SK-N-SH (cell line): ENCODE measurements at regions not wholly inside any gene's neighbourhood (a gene's known extent, or its start where the extent isn't known, plus 50 kb on each side); places are given as distances from the start of the nearest gene placed in this dataset.

Source experiments
- CTCF ChIA-PET: fragments of 300-600, 350-600 bp; formaldehyde crosslinking; extraction: SDS; loops from one replicate; lab custom pipeline; 2021; lab: Yijun Ruan, JAX
- POLR2A ChIA-PET: fragments of 350-600 bp; sonication (Branson Sonifier 250); formaldehyde crosslinking; extraction: SDS; loops from one replicate; lab custom pipeline; 2020; ENCODE audit warnings: antibody characterized with exemption, inconsistent platforms; lab: Yijun Ruan, JAX
- DNase-seq: peaks from one replicate; pipeline ENCODE4 v3.0.0; 2012
- H2AFZ ChIP-seq: fragments of 200-600 bp; sonication (generic); 2 replicates; pipeline ENCODE4 v1.8.1; 2016; ENCODE audit warnings: antibody characterized with exemption, mild to moderate bottlenecking, low read depth
- H3F3A ChIP-seq: fragments of 200-600 bp; sonication (generic); replicated peaks from 2 replicates; pipeline ENCODE3; 2016; ENCODE audit warnings: antibody characterized with exemption, mild to moderate bottlenecking; ENCODE audit not compliant: insufficient read depth
- H3K27ac ChIP-seq, 2 experiments: fragments of 200-500 bp in 1 of 2; fragments of 200-600 bp in 1 of 2; sonication (Bioruptor generic) in 1 of 2; sonication (generic), shearing (Covaris generic) in 1 of 2; 2 replicates each; pipeline versions ENCODE4 v1.5.1 to v1.6.1; 2014 to 2016; ENCODE audit warnings: low read depth in 2 of 2, inconsistent platforms in 1 of 2, low read length in 1 of 2, mild to moderate bottlenecking in 1 of 2, mixed read lengths in 1 of 2
- H3K27me3 ChIP-seq: fragments of 200-600 bp; sonication (generic), shearing (Covaris generic); 2 replicates; pipeline ENCODE4 v1.6.1; 2016; ENCODE audit warnings: mixed run types; ENCODE audit not compliant: insufficient read depth
- H3K36me3 ChIP-seq, 2 experiments: fragments of 200-500 bp in 1 of 2; fragments of 200-600 bp in 1 of 2; sonication (Bioruptor generic) in 1 of 2; sonication (generic) in 1 of 2; replicated peaks in 1 of 2; 2 replicates each; pipeline versions ENCODE3 to v1.5.1; 2014 to 2016; ENCODE audit warnings: low read length in 1 of 2, mild to moderate bottlenecking in 1 of 2; ENCODE audit not compliant: insufficient read depth in 2 of 2, control insufficient read depth in 1 of 2
- H3K4me1 ChIP-seq, 2 experiments: fragments of 200-500 bp in 1 of 2; fragments of 200-600 bp in 1 of 2; sonication (Bioruptor generic) in 1 of 2; sonication (generic), shearing (Covaris generic) in 1 of 2; 2 replicates each; pipeline versions ENCODE4 v1.5.1 to v1.6.1; 2014 to 2016; ENCODE audit warnings: low read depth in 1 of 2, low read length in 1 of 2, mixed run types in 1 of 2; ENCODE audit not compliant: insufficient read depth in 2 of 2, control insufficient read depth in 1 of 2
- H3K4me2 ChIP-seq: fragments of 200-600 bp; sonication (generic), shearing (Covaris generic); 2 replicates; pipeline ENCODE4 v1.6.1; 2017; ENCODE audit warnings: mixed run types
- H3K4me3 ChIP-seq, 2 experiments: fragments of 200-500 bp in 1 of 2; fragments of 200-600 bp in 1 of 2; sonication (Bioruptor generic) in 1 of 2; sonication (generic), shearing (Covaris generic) in 1 of 2; 2 replicates each; pipeline versions ENCODE4 v1.5.1 to v1.8.1; 2014 to 2016; ENCODE audit warnings: low read depth in 2 of 2, inconsistent platforms in 1 of 2, low read length in 1 of 2, mild to moderate bottlenecking in 1 of 2, mixed read lengths in 1 of 2, moderate library complexity in 1 of 2
- H3K79me2 ChIP-seq: fragments of 200-600 bp; sonication (generic); 2 replicates; pipeline ENCODE4 v1.8.1; 2017; ENCODE audit warnings: mild to moderate bottlenecking; ENCODE audit not compliant: insufficient read depth
- H3K9ac ChIP-seq: fragments of 200-600 bp; sonication (generic); 2 replicates; pipeline ENCODE4 v1.6.1; 2017; ENCODE audit warnings: mixed run types
- H3K9me2 ChIP-seq: fragments of 200-600 bp; sonication (generic); 2 replicates; pipeline ENCODE4 v1.6.1; 2017; ENCODE audit warnings: mixed run types
- H3K9me3 ChIP-seq: fragments of 200-600 bp; sonication (generic); 2 replicates; pipeline ENCODE4 v1.6.1; 2017; ENCODE audit warnings: mixed run types, mild to moderate bottlenecking, moderate library complexity
- H4K20me1 ChIP-seq: fragments of 200-600 bp; sonication (generic); 2 replicates; pipeline ENCODE4 v1.6.1; 2017; ENCODE audit warnings: mild to moderate bottlenecking, mixed run types; ENCODE audit not compliant: insufficient read depth
- CHD2 ChIP-seq: fragments of 150-350 bp; IDR thresholded peaks from 2 replicates; pipeline ENCODE4 v1.6.1; 2018; ENCODE audit warnings: low read length; ENCODE audit not compliant: partially characterized antibody
- CTCF ChIP-seq: fragments of 200-600 bp; sonication (generic); IDR thresholded peaks from 2 replicates; pipeline ENCODE4 v1.6.1; 2017; ENCODE audit warnings: antibody characterized with exemption, mild to moderate bottlenecking, moderate library complexity
- ELF1 ChIP-seq: IDR thresholded peaks from 2 replicates; pipeline ENCODE4 v1.4.0; 2012
- EP300 ChIP-seq, 2 experiments: IDR thresholded peaks; 2 replicates each; pipeline versions ENCODE4 v1.4.0 to v1.6.1; 2012; ENCODE audit warnings: borderline replicate concordance in 1 of 2, low read depth in 1 of 2, low read length in 1 of 2
- FOSL2 ChIP-seq: IDR thresholded peaks from 2 replicates; pipeline ENCODE4 v1.4.0; 2012; ENCODE audit warnings: low read depth, mild to moderate bottlenecking, moderate library complexity, borderline replicate concordance
- FOXM1 ChIP-seq: IDR thresholded peaks from 2 replicates; pipeline ENCODE4 v1.4.0; 2012; ENCODE audit warnings: low read depth, mild to moderate bottlenecking
- GABPA ChIP-seq: IDR thresholded peaks from 2 replicates; pipeline ENCODE4 v1.4.0; 2012; ENCODE audit warnings: low read depth, mild to moderate bottlenecking
- GATA2 ChIP-seq: sonication (generic); formaldehyde crosslinking; IDR thresholded peaks from 2 replicates; pipeline ENCODE4 v1.5.0; 2020; ENCODE audit warnings: mild to moderate bottlenecking, missing genetic modification reagents
- MAX ChIP-seq: IDR thresholded peaks from 2 replicates; pipeline ENCODE4 v1.4.0; 2012; ENCODE audit warnings: low read depth
- MEF2A ChIP-seq: IDR thresholded peaks from 2 replicates; pipeline ENCODE4 v1.4.0; 2012; ENCODE audit warnings: low read depth, borderline replicate concordance
- NRF1 ChIP-seq: IDR thresholded peaks from 2 replicates; pipeline ENCODE4 v1.6.1; 2012; ENCODE audit warnings: low read depth, mild to moderate bottlenecking, low read length
- PBX3 ChIP-seq: IDR thresholded peaks from 2 replicates; pipeline ENCODE4; 2012
- POLR2AphosphoS5 ChIP-seq: IDR thresholded peaks from 2 replicates; pipeline ENCODE4 v1.6.1; 2012; ENCODE audit warnings: low read depth, low read length
- RFX5 ChIP-seq: IDR thresholded peaks from 2 replicates; pipeline ENCODE4 v1.6.1; 2012; ENCODE audit warnings: mild to moderate bottlenecking, improper control_type of control experiment, low read length
- RXRA ChIP-seq: IDR thresholded peaks from 2 replicates; pipeline ENCODE4 v1.4.0; 2012; ENCODE audit warnings: low read depth, mild to moderate bottlenecking, borderline replicate concordance
- SIN3A ChIP-seq: IDR thresholded peaks from 2 replicates; pipeline ENCODE4 v1.6.1; 2012; ENCODE audit warnings: low read depth, mild to moderate bottlenecking, low read length, moderate library complexity, borderline replicate concordance
- TCF12 ChIP-seq: IDR thresholded peaks from 2 replicates; pipeline ENCODE4 v1.4.0; 2012
- USF1 ChIP-seq: IDR thresholded peaks from 2 replicates; pipeline ENCODE4 v1.4.0; 2012; ENCODE audit warnings: low read depth, borderline replicate concordance
- USF2 ChIP-seq: fragments of 150-350 bp; IDR thresholded peaks from 2 replicates; pipeline ENCODE4 v1.6.1; 2017; ENCODE audit warnings: antibody characterized with exemption, low read length, low read depth, borderline replicate concordance
- YY1 ChIP-seq: IDR thresholded peaks from 2 replicates; pipeline ENCODE4 v1.4.0; 2012; ENCODE audit warnings: low read depth, mild to moderate bottlenecking
- ZBTB33 ChIP-seq: IDR thresholded peaks from 2 replicates; pipeline ENCODE4 v1.4.0; 2012; ENCODE audit warnings: low read depth, borderline replicate concordance
- WGBS: methylation state at CpG from one replicate; pipeline ENCODE4 v1.1.6; 2017; ENCODE audit warnings: low lambda C conversion rate; 5-methylcytosine and 5-hydroxymethylcytosine counted together

GRCh38 chr9:118650417-118650816, 718.8 kb downstream of the BRINP1 start:
- no peak overlapping the region for H2AFZ ChIP-seq
- CTCF ChIA-PET, result no interaction called here
- no peak overlapping the region for H3K4me2 ChIP-seq
- no peak overlapping the region for H3K4me3 ChIP-seq
- H3K27me3 ChIP-seq, result no peaks in the 10 kb centered on the region
- no peaks in the 10 kb centered on the region for H3K4me1 ChIP-seq
- no peaks in the 10 kb centered on the region for H3K9me2 ChIP-seq
- H3K27ac ChIP-seq, result no peak overlapping the region
- no peaks in the 10 kb centered on the region for H3K79me2 ChIP-seq
- TF ChIP-seq GATA2 (CRISPR knock-in tag) (no peak), CHD2 (no peak), CTCF (no peak), FOXM1 (no peak), EP300 (IDR thresholded peaks at IDR 0.05; ENCODE audit: borderline replicate concordance in 1 of 2, low read depth in 1 of 2, low read length in 1 of 2) (no peak), MAX (no peak), RXRA (no peak), USF2 (no peak), GABPA (no peak), RFX5 (no peak)
- DNase-seq, result no peak
- H3F3A ChIP-seq, result no peaks in the 10 kb centered on the region
- no peaks in the 10 kb centered on the region for H3K9me3 ChIP-seq
- H3K9ac ChIP-seq, result no peak overlapping the region
- POLR2A ChIA-PET, result no interaction called here
- no peaks in the 10 kb centered on the region for H3K36me3 ChIP-seq
- H4K20me1 ChIP-seq, result no peaks in the 10 kb centered on the region

- no peak for TF ChIP-seq ELF1
- no peak for TF ChIP-seq SIN3A
- TF ChIP-seq USF2, result no peak
- no peak for TF ChIP-seq POLR2AphosphoS5
- no peak for TF ChIP-seq EP300 (IDR thresholded peaks at IDR 0.05; ENCODE audit: borderline replicate concordance in 1 of 2, low read depth in 1 of 2, low read length in 1 of 2)
- no peak for TF ChIP-seq TCF12
- TF ChIP-seq YY1, result no peak
- no peak for TF ChIP-seq RXRA
- TF ChIP-seq NRF1, result no peak
- TF ChIP-seq MEF2A, result no peak
- no peak for TF ChIP-seq FOSL2
- TF ChIP-seq PBX3, result no peak
- TF ChIP-seq USF1, result no peak
- TF ChIP-seq ZBTB33, result no peak
- TF ChIP-seq CHD2, result no peak
- POLR2A ChIA-PET, result no interaction called here
Observed at GRCh38 chr9:118651511-118651910, 717.7 kb downstream of the BRINP1 start.

More at GRCh38 chr9:118651511-118651910, 717.7 kb downstream of the BRINP1 start:
- H3K27me3 ChIP-seq, result no peaks in the 10 kb centered on the region
- H4K20me1 ChIP-seq, result no peaks in the 10 kb centered on the region
- H2AFZ ChIP-seq, result no peak overlapping the region
- H3K27ac ChIP-seq, result no peak overlapping the region
- 32% methylated on average over 2 of the region's 2 CpGs for WGBS
- CTCF ChIA-PET, result no interaction called here
- no peaks in the 10 kb centered on the region for H3K36me3 ChIP-seq
- H3K9me2 ChIP-seq, result no peaks in the 10 kb centered on the region
- DNase-seq, result no peak
- H3K4me3 ChIP-seq, result no peak overlapping the region
- H3K9ac ChIP-seq, result no peak overlapping the region
- no peaks in the 10 kb centered on the region for H3F3A ChIP-seq
- no peaks in the 10 kb centered on the region for H3K9me3 ChIP-seq
- H3K4me1 ChIP-seq, result no peaks in the 10 kb centered on the region
- H3K4me2 ChIP-seq, result no peak overlapping the region
- H3K79me2 ChIP-seq, result no peaks in the 10 kb centered on the region
